Loucy (cell line): ENCODE measurements at regions not wholly inside any gene's neighbourhood (a gene's known extent, or its start where the extent isn't known, plus 50 kb on each side); places are given as distances from the start of the nearest gene placed in this dataset.

Experiments used
- H2AFZ ChIP-seq: fragments of 200-600 bp; sonication (generic); 2 replicates; pipeline ENCODE4 v1.6.0; 2016; ENCODE audit warnings: antibody characterized with exemption, mild to moderate bottlenecking, low read length, moderate library complexity
- H3F3A ChIP-seq: fragments of 200-600 bp; 2 replicates; pipeline ENCODE4 v1.6.0; 2016; ENCODE audit warnings: antibody characterized with exemption, low read depth, mild to moderate bottlenecking
- H3K27me3 ChIP-seq: fragments of 200-600 bp; sonication (generic); 2 replicates; pipeline ENCODE4 v1.6.1; 2014; ENCODE audit warnings: low read length, mild to moderate bottlenecking; ENCODE audit not compliant: insufficient read depth, poor library complexity, severe bottlenecking
- H3K36me3 ChIP-seq: fragments of 200-600 bp; sonication (generic); 2 replicates; pipeline ENCODE4 v1.6.1; 2016; ENCODE audit warnings: low read length; ENCODE audit not compliant: insufficient read depth
- H3K4me1 ChIP-seq: fragments of 200-600 bp; sonication (generic); 2 replicates; pipeline ENCODE4 v1.5.1; 2014; ENCODE audit warnings: low read length, mild to moderate bottlenecking; ENCODE audit not compliant: insufficient read depth, poor library complexity, severe bottlenecking
- H3K4me2 ChIP-seq: fragments of 200-600 bp; sonication (generic); 2 replicates; pipeline ENCODE4 v1.6.0; 2014; ENCODE audit warnings: antibody characterized with exemption, low read length, low read depth, mild to moderate bottlenecking; ENCODE audit not compliant: poor library complexity, severe bottlenecking
- H3K4me3 ChIP-seq: fragments of 200-600 bp; sonication (generic); 2 replicates; pipeline ENCODE4 v1.5.1; 2014; ENCODE audit warnings: low read length, mild to moderate bottlenecking, mixed read lengths; ENCODE audit not compliant: poor library complexity, severe bottlenecking
- H3K79me2 ChIP-seq: fragments of 200-600 bp; sonication (generic); 2 replicates; pipeline ENCODE4 v1.6.1; 2014; ENCODE audit warnings: low read length; ENCODE audit not compliant: insufficient read depth
- H3K9ac ChIP-seq: fragments of 200-600 bp; sonication (generic); 2 replicates; pipeline ENCODE4 v1.6.0; 2014; ENCODE audit warnings: mild to moderate bottlenecking, low read depth, low read length, moderate library complexity; ENCODE audit not compliant: poor library complexity, severe bottlenecking
- H3K9me2 ChIP-seq: fragments of 200-600 bp; sonication (generic); replicated peaks from 2 replicates; pipeline ENCODE4 v1.6.1; 2016; ENCODE audit warnings: low read depth, low read length, mixed read lengths
- H3K9me3 ChIP-seq: fragments of 200-600 bp; sonication (generic); 2 replicates; pipeline ENCODE4 v1.6.1; 2014; ENCODE audit warnings: mild to moderate bottlenecking, antibody characterized with exemption, low read length, low read depth; ENCODE audit not compliant: insufficient read depth
- H4K20me1 ChIP-seq: fragments of 200-600 bp; sonication (generic); 2 replicates; pipeline ENCODE4 v1.6.0; 2014; ENCODE audit warnings: antibody characterized with exemption, low read length, mild to moderate bottlenecking; ENCODE audit not compliant: insufficient read depth, poor library complexity, severe bottlenecking
- EZH2phosphoT487 ChIP-seq: fragments of 200-600 bp; IDR thresholded peaks from 2 replicates; pipeline ENCODE4 v1.6.1; 2018; ENCODE audit warnings: antibody characterized with exemption, mild to moderate bottlenecking, moderate library complexity, borderline replicate concordance
- TF ChIP-seq, protein P1 (sequence below): fragments of 200-600 bp; sonication (generic); conservative IDR thresholded peaks from 2 replicates; pipeline ENCODE4 v1.5.1; 2014; ENCODE audit warnings: mild to moderate bottlenecking, antibody characterized with exemption, low read length

GRCh38 chr5:87184605-87185004, 83.1 kb upstream of the RASA1 start:
- Histone ChIP-seq H3K79me2 (no peaks in the 10 kb centered on the region), H3K4me3 (no peak overlapping the region), H3K9me3 (no peaks in the 10 kb centered on the region), H4K20me1 (no peaks in the 10 kb centered on the region), H3F3A (no peaks in the 10 kb centered on the region), H3K27me3 (no peaks in the 10 kb centered on the region), H2AFZ (no peak overlapping the region), H3K4me1 (peaks cover 32% of the 10 kb centered on the region), H3K36me3 (no peaks in the 10 kb centered on the region), H3K4me2 (no peak overlapping the region), H3K9ac (no peak overlapping the region), H3K9me2 (no peaks in the 10 kb centered on the region)
- TF ChIP-seq, protein P1, sequence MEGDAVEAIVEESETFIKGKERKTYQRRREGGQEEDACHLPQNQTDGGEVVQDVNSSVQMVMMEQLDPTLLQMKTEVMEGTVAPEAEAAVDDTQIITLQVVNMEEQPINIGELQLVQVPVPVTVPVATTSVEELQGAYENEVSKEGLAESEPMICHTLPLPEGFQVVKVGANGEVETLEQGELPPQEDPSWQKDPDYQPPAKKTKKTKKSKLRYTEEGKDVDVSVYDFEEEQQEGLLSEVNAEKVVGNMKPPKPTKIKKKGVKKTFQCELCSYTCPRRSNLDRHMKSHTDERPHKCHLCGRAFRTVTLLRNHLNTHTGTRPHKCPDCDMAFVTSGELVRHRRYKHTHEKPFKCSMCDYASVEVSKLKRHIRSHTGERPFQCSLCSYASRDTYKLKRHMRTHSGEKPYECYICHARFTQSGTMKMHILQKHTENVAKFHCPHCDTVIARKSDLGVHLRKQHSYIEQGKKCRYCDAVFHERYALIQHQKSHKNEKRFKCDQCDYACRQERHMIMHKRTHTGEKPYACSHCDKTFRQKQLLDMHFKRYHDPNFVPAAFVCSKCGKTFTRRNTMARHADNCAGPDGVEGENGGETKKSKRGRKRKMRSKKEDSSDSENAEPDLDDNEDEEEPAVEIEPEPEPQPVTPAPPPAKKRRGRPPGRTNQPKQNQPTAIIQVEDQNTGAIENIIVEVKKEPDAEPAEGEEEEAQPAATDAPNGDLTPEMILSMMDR, result no peak
- no peak for TF ChIP-seq EZH2phosphoT487

DNA sequence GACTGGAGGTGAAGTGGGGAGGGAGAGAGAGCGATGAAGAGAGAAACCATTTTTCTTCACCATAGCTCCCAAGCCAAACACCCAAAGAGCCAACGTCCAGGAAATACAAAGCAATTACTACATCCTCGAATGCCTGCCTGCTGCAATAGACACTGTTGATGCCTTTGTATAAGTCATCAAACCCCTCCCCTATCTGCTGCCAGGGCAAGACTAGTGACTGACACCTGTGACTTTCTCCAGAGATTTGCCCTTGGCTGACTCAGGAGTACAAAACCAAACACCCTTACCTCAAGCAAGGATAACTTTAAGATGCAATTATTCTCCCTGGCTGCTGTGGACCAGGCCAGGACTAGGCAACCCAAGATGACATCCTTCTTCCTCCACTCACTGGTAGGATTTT, 81.8 kb upstream of the RASA1 start:
- no peak for TF ChIP-seq EZH2phosphoT487
- TF ChIP-seq, protein P1, result no peak
- no peaks in the 10 kb centered on the region for H3K36me3 ChIP-seq

DNA sequence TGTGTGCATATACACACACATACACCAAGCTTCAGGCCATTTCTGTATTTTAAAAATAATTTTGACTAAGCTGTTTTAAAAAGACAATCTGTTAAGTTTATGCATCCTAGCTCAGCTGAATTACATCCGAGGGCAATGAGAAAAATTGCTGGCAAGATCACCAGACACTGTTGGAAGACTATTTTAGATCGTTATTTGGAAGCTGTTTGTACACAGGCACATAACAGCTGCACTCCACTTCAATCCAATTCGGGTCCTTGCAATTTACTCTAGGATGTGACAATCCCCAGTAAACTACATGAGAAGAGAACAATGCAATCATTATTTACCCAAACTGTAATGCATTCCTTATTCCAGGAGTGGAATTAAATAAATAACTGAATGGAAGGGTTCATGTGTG, 79.3 kb upstream of the RASA1 start:
- Histone ChIP-seq H3K9me2 (no peaks in the 10 kb centered on the region), H4K20me1 (no peaks in the 10 kb centered on the region), H3K9me3 (no peaks in the 10 kb centered on the region), H3K27me3 (no peaks in the 10 kb centered on the region), H3K36me3 (no peaks in the 10 kb centered on the region), H3K79me2 (no peaks in the 10 kb centered on the region), H3K4me1 (peaks cover 18% of the 10 kb centered on the region), H3K4me2 (no peak overlapping the region), H3F3A (no peaks in the 10 kb centered on the region), H2AFZ (no peak overlapping the region), H3K9ac (no peak overlapping the region), H3K4me3 (no peak overlapping the region)
- no peak for TF ChIP-seq EZH2phosphoT487
- TF ChIP-seq, protein P1, result no peak

More for the DNA sequence above, 81.8 kb upstream of the RASA1 start:
- Histone ChIP-seq H3K9me2 (no peaks in the 10 kb centered on the region), H3K9me3 (no peaks in the 10 kb centered on the region), H3K9ac (no peak overlapping the region), H3K4me1 (peaks cover 32% of the 10 kb centered on the region), H3K4me3 (peak overlapping the region; percentile 47), H3F3A (no peaks in the 10 kb centered on the region), H3K4me2 (peak overlapping the region; percentile 46), H4K20me1 (no peaks in the 10 kb centered on the region), H2AFZ (no peak overlapping the region), H3K79me2 (no peaks in the 10 kb centered on the region), H3K27me3 (no peaks in the 10 kb centered on the region)
